ENCODE measurements at regions not wholly inside any gene's neighbourhood (a gene's known extent, or its start where the extent isn't known, plus 50 kb on each side); places are given as distances from the start of the nearest gene placed in this dataset.

DNA sequence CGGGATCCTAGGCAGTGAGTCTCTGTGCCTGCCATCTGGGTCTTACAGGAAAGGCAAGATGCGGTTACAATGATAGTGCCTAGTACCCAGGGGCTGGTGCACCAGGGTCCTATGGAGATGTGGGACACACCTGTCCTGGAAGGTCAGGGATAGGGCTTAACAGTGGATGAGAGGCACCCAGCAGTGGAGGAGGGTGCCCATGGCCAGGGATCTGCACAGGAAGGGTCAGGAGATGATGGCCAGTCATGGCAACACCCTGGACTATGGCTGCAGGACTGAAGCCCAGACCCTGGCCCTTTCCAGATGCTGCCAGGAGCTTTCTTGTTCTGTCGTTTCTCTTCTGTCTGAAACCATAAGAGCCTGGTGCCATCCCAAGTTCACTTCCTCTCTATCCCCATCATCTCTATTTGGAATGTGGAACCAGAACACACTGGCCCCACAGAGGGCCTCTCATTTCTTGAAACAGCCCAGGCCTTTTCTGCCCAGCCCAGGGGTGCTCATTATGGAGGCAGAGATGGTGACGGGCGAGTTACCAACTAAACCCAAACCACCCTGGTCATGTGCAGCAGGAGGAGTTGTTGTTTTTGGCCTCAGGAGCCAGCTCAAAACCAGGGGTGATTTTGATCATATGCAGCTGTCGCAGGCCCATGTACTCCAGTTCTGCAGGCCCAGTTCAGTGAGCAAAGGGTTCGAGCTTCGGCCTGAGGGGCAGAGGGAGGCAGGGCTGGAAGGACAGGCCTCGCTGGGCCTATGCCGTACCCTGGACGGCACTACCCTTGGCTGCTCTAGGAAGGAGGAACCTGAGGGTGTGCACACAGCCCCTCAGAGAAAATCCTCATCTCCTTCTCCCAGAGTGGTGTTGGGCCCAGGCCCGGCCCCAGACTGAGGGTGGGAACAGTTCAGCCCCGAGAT lies 52.6 kb upstream of the GDF10 start:
- no peak for DNase-seq
- H3K27ac ChIP-seq, result no peak overlapping the region
- H3K4me3 ChIP-seq, result no peak overlapping the region
- no peaks in the 10 kb centered on the region for H3K4me1 ChIP-seq
- H3K9ac ChIP-seq (ENCODE audit: low read depth in 2 of 2, low read length in 2 of 2), result no peak overlapping the region
- H3K36me3 ChIP-seq, result no peaks in the 10 kb centered on the region
- no peaks in the 10 kb centered on the region for H3K27me3 ChIP-seq
- H3K9me3 ChIP-seq, result no peaks in the 10 kb centered on the region
- no peak for TF ChIP-seq CTCF (IDR thresholded peaks at IDR 0.05)
- intact Hi-C loops (cut with DNase I), result no loop called here

- no peaks in the 10 kb centered on the region for H3K4me1 ChIP-seq
- H3K36me3 ChIP-seq, result no peaks in the 10 kb centered on the region
- TF ChIP-seq CTCF (IDR thresholded peaks at IDR 0.05), result no peak
- no peaks in the 10 kb centered on the region for H3K27me3 ChIP-seq
- intact Hi-C loops (cut with DNase I), result no loop called here
- no peak overlapping the region for H3K4me3 ChIP-seq
- no peak for DNase-seq
- H3K9me3 ChIP-seq, result no peaks in the 10 kb centered on the region
- H3K9ac ChIP-seq (ENCODE audit: low read depth in 2 of 2, low read length in 2 of 2), result no peak overlapping the region
- no peak overlapping the region for H3K27ac ChIP-seq
These were observed 51.5 kb upstream of the GDF10 start for GRCh38 chr10:47248386-47249090.

- Histone ChIP-seq H3K9ac (ENCODE audit: low read depth in 2 of 2, low read length in 2 of 2) (no peak overlapping the region), H3K36me3 (no peaks in the 10 kb centered on the region), H3K27me3 (no peaks in the 10 kb centered on the region), H3K4me3 (no peak overlapping the region), H3K27ac (no peak overlapping the region), H3K4me1 (no peaks in the 10 kb centered on the region), H3K9me3 (no peaks in the 10 kb centered on the region)
- DNase-seq, result no peak
- TF ChIP-seq CTCF (IDR thresholded peaks at IDR 0.05), result no peak
- intact Hi-C loops (cut with DNase I), result no loop called here
These were observed 50.1 kb upstream of the GDF10 start for GRCh38 chr10:47249881-47250280.
